Gastroesophageal sphincter (tissue), 3 donors: ENCODE measurements at regions not wholly inside any gene's neighbourhood (a gene's known extent, or its start where the extent isn't known, plus 50 kb on each side); places are given as distances from the start of the nearest gene placed in this dataset.

Experiments
- EP300 ChIP-seq: sonication (generic); formaldehyde crosslinking; IDR thresholded peaks from one replicate; pipeline ENCODE4 v1.6.1; 2017; ENCODE audit warnings: antibody characterized with exemption, mild to moderate bottlenecking
- POLR2A ChIP-seq, 2 donors: fragments of 450-650 bp; IDR thresholded peaks; one replicate each; pipeline ENCODE4 v1.6.1; 2017; ENCODE audit warnings: antibody characterized with exemption in 2 of 2, mild to moderate bottlenecking in 2 of 2, moderate library complexity in 1 of 2
- POLR2AphosphoS5 ChIP-seq: sonication (generic); formaldehyde crosslinking; IDR thresholded peaks from one replicate; pipeline ENCODE4 v1.6.1; 2017; ENCODE audit warnings: antibody characterized with exemption
- TF ChIP-seq, protein P1 (sequence below), 4 experiments: fragments of 200-600 bp in 2 of 4; fragments of 450-650 bp in 2 of 4; sonication (generic) in 1 of 4; IDR thresholded peaks; one replicate each; pipeline ENCODE4 v1.5.1; 2017 to 2019; ENCODE audit warnings: antibody characterized with exemption in 4 of 4, mild to moderate bottlenecking in 2 of 4, moderate library complexity in 2 of 4

DNA sequence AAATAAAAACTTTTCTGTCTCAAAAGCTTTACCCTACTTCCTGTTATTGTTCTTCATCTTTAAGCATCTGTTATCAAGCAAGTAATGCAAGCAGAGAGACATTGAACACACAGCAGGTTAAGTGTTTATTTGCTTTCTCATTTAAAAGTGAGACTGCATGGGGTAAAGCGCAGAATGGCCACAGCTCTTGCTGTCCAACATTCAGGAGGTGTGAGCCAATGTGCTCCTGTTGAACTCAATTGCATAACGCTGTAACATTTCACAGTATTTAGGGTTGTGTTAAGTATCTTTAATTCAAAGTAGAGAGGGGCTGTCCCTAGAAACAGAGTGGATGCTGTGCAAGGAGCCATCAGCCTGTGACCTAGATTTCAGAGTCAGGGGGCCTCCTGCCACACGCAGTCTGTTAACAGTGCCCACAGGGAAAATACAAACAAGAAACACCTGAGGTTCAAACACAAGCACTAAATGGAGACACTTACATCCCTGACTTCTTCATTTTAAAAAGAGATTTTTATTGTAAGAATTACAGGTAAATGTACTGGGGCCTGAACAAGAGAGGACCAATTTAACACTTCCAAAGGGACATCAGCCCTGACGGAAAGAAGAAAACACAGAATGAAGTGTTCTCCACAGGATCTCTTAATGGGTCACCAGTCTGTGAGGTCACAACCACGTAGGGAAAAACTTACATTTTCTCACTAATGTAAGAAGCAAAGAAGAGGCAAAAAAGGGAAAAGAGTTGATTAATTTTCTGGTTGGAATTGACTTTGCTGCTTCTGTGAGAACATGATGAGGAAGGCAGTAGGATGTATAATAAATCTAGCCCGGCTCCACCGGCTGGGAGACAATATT is 815.1 kb downstream of the VGLL3 start:
- TF ChIP-seq EP300: no peak
- TF ChIP-seq, protein P1, sequence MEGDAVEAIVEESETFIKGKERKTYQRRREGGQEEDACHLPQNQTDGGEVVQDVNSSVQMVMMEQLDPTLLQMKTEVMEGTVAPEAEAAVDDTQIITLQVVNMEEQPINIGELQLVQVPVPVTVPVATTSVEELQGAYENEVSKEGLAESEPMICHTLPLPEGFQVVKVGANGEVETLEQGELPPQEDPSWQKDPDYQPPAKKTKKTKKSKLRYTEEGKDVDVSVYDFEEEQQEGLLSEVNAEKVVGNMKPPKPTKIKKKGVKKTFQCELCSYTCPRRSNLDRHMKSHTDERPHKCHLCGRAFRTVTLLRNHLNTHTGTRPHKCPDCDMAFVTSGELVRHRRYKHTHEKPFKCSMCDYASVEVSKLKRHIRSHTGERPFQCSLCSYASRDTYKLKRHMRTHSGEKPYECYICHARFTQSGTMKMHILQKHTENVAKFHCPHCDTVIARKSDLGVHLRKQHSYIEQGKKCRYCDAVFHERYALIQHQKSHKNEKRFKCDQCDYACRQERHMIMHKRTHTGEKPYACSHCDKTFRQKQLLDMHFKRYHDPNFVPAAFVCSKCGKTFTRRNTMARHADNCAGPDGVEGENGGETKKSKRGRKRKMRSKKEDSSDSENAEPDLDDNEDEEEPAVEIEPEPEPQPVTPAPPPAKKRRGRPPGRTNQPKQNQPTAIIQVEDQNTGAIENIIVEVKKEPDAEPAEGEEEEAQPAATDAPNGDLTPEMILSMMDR (IDR thresholded peaks at IDR 0.05): no peak
- no peak for TF ChIP-seq POLR2AphosphoS5
- no peak for TF ChIP-seq POLR2A (IDR thresholded peaks at IDR 0.05)
